Stimulated activated naive CD8-positive, alpha-beta T cell treated with anti-CD3 and anti-CD28 coated beads, Interleukin-15, amount 100 ng/mL, for 72 hours (primary cell): ENCODE measurements at regions not wholly inside any gene's neighbourhood (a gene's known extent, or its start where the extent isn't known, plus 50 kb on each side); places are given as distances from the start of the nearest gene placed in this dataset.
"Not testable (repeated sequence)": the region's sequence is repeated elsewhere in the genome, so short reads cannot be mapped to it uniquely, and the experiment has no call there.

ENCODE experiments used
- ATAC-seq: fragments of 150-1000 bp; cut with Tn5 transposase; 2 replicates; pipeline ENCODE4 v1.10.0; 2021; ENCODE audit warnings: mild to moderate bottlenecking, moderate library complexity
- DNase-seq, 2 donors: peaks; one replicate each; pipeline ENCODE4 v3.0.0; 2021 to 2022
- H3K27ac Mint-ChIP-seq, 2 donors: one replicate each; pipeline ENCODE4 v1.8.0; 2022; ENCODE audit warnings: mild to moderate bottlenecking in 2 of 2, mixed read lengths in 2 of 2, moderate library complexity in 2 of 2
- H3K27me3 Mint-ChIP-seq: one replicate; pipeline ENCODE4 v1.8.0; 2022; ENCODE audit warnings: mixed read lengths
- H3K4me1 Mint-ChIP-seq: one replicate; pipeline ENCODE4 v1.8.0; 2022; ENCODE audit warnings: mild to moderate bottlenecking, mixed read lengths
- H3K4me3 Mint-ChIP-seq, 2 donors: one replicate each; pipeline ENCODE4 v1.8.0; 2022; ENCODE audit warnings: mild to moderate bottlenecking in 2 of 2, mixed read lengths in 2 of 2, moderate library complexity in 1 of 2
- H3K9me3 Mint-ChIP-seq, 2 donors: one replicate each; pipeline ENCODE4 v1.8.0; 2022; ENCODE audit warnings: mixed read lengths in 2 of 2

DNA sequence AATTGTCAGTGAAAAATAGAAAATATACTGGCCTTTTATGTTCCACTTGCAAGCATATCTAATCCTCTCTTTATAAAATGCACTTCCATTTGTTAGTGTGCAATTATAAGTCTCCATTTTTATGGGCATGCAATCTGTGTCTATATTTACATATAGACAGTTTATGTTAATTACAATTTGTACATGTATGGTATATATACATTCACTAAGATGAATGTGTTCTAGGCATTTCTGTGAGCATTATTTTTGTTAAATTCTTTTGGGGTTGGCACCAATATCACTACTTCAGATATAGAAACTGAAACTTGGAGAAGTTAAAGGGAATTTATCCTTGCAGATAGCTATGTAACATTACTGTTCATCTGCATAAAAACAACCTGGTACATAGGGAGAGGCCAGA, 470.8 kb upstream of the LMO3 start:
- H3K4me3 Mint-ChIP-seq, result no peak overlapping the region
- no peaks in the 10 kb centered on the region for H3K27me3 Mint-ChIP-seq
- ATAC-seq, result no peak
- H3K9me3 Mint-ChIP-seq, result peaks cover 0 to 13% of the 10 kb centered on the region in 2 donors
- H3K4me1 Mint-ChIP-seq, result no peaks in the 10 kb centered on the region
- H3K27ac Mint-ChIP-seq, result no peak overlapping the region
- DNase-seq, result no peak

DNA sequence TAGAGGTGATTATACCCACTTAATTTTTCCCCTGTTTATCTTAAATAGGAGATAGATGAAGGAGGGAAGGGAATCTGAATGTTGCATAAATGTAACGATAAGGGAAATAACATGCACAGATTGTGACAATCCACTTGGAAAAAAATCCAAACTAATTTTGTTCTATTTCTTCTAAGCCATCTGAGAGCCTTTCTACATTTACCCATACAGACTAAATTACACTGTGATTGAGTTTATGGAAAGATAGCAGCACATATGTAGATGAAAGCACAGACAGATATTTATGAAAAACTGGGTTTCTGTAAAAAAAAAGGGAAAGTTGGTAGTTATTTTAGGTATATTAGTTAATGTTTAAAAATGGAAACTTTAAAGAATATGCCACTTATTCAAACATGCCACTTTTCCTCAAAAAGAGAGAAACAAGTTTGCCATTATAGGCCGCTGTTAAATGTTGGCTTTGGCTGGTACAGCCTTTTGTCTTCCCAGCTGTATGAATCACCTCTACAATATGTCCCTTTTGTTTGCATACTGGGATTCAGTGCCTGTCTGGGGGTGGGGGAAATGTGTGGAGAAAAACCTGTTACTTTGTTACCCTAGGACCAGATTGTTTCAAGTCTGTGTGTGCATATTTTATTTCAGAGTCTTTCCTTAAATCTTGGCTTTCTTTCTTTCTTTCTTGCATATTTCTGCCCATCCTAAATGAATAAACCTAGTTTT, 470.2 kb upstream of the LMO3 start:
- no peak for ATAC-seq
- no peaks in the 10 kb centered on the region for H3K4me1 Mint-ChIP-seq
- no peaks in the 10 kb centered on the region for H3K27me3 Mint-ChIP-seq
- H3K4me3 Mint-ChIP-seq, result no peak overlapping the region
- no peak overlapping the region for H3K27ac Mint-ChIP-seq
- H3K9me3 Mint-ChIP-seq, result peaks cover 0 to 7% of the 10 kb centered on the region in 2 donors
- DNase-seq, result no peak

DNA sequence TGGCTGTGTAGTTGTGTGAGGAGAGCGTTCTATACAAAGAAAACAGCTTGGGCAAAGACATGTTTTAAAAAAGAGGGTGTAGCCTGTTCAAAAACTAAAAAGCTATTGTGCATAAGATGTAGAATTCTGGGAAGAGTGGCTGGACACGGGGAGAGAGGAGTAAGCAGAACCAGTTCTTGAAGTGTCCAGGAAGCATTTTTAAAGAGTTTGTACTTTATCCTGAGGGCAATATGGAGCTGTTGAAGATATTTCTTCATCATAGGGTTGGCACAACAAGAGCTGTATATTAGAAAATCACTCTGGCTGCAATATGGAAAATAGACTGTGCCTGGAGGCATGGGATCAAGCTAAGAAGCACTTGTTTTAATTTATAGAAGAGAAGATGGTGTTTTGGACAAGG, 458.9 kb upstream of the LMO3 start:
- H3K27ac Mint-ChIP-seq, result no peak overlapping the region

GRCh38 chr12:17062267-17063036, 456.5 kb upstream of the LMO3 start:
- DNase-seq (no peak), ATAC-seq (no peak)
- no peak overlapping the region for H3K27ac Mint-ChIP-seq
- no peaks in the 10 kb centered on the region for H3K4me1 Mint-ChIP-seq
- no peak overlapping the region for H3K4me3 Mint-ChIP-seq
- H3K9me3 Mint-ChIP-seq, result peaks cover 12 to 25% of the 10 kb centered on the region in 2 donors
- no peaks in the 10 kb centered on the region for H3K27me3 Mint-ChIP-seq

More for the DNA sequence above, 458.9 kb upstream of the LMO3 start:
- DNase-seq (no peak), ATAC-seq (no peak)
- no peaks in the 10 kb centered on the region for H3K4me1 Mint-ChIP-seq
- no peaks in the 10 kb centered on the region for H3K27me3 Mint-ChIP-seq
- peaks cover 12 to 24% of the 10 kb centered on the region in 2 donors for H3K9me3 Mint-ChIP-seq
- no peak overlapping the region for H3K4me3 Mint-ChIP-seq

DNA sequence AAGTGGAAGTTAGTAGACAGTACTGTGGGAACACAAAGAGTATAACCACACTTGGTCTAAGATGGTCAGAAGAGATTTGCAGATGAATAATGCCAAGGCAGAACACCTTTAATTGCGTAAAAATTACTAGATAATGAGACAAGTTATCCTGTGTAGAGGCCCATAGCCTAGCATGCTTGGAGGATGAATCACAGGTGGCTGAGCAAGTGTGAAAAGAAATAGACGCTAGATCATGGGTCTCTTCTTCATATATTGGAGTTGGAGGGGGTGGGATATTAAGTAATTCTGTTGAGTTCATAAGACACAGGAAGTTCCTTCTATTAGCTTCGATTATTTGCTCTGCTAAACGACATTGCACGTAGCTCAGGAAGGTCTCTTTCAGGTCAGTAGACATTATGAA, 454.3 kb upstream of the LMO3 start:
- H3K27me3 Mint-ChIP-seq, result no peaks in the 10 kb centered on the region
- no peak overlapping the region for H3K4me3 Mint-ChIP-seq
- DNase-seq, result no peak
- no peak overlapping the region for H3K27ac Mint-ChIP-seq
- ATAC-seq, result no peak
- H3K9me3 Mint-ChIP-seq, result peaks cover 7 to 14% of the 10 kb centered on the region in 2 donors
- H3K4me1 Mint-ChIP-seq, result no peaks in the 10 kb centered on the region

DNA sequence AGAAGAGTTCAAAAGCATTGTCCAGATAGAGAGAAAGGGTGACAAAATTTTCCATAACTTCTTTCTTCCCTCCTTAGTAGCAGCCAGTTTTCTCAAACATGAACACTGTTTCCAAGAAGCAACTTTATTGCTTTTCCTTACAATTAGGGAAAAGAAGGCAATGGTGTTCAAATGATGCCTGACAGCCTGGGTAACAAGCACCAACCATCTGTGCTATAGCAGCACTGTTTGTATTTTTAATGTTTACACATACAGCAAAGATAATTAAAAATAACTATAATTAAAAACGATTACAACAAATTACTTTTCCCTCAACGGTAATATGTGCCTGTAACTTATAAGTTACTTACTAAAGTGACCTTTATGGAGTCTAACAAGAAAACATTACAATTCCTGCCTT, 450.6 kb upstream of the LMO3 start:
- H3K4me3 Mint-ChIP-seq, result no peak overlapping the region
- H3K27ac Mint-ChIP-seq, result no peak overlapping the region
- no peak for DNase-seq
- H3K27me3 Mint-ChIP-seq, result no peaks in the 10 kb centered on the region
- no peak for ATAC-seq
- H3K4me1 Mint-ChIP-seq, result no peaks in the 10 kb centered on the region
- peaks cover 0 to 8% of the 10 kb centered on the region in 2 donors for H3K9me3 Mint-ChIP-seq

DNA sequence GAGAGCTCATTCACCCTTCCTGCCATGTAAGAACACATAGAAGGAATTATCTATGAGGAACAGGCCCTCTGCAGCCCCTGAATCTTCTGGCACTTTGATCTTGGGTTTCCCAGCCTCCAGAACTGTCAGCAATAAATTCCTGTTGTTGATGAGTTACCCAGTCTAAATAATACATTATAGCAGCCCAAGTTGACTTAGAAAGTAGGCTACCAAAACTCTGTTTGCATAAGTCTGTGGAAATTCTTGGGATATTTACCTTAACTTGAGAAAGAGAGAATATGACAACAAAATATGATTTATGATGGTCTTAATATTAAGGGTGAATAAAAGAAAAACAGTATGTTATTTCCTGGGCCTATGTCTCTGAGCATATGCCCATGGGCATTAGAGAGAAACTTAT, 433.0 kb upstream of the LMO3 start:
- peaks cover 7 to 10% of the 10 kb centered on the region in 2 donors for H3K9me3 Mint-ChIP-seq

GRCh38 chr12:17035372-17035771, 429.4 kb upstream of the LMO3 start:
- Mint-ChIP-seq H3K9me3 (peaks cover 5 to 7% of the 10 kb centered on the region in 2 donors), H3K27me3 (no peaks in the 10 kb centered on the region), H3K4me3 (no peak overlapping the region), H3K4me1 (no peaks in the 10 kb centered on the region), H3K27ac (no peak overlapping the region)
- ATAC-seq (no peak), DNase-seq (no peak)

More for the DNA sequence above, 433.0 kb upstream of the LMO3 start:
- no peak overlapping the region for H3K4me3 Mint-ChIP-seq
- H3K27me3 Mint-ChIP-seq, result no peaks in the 10 kb centered on the region
- ATAC-seq (no peak), DNase-seq (no peak)
- no peak overlapping the region for H3K27ac Mint-ChIP-seq
- H3K4me1 Mint-ChIP-seq, result no peaks in the 10 kb centered on the region

- Mint-ChIP-seq H3K4me3 (no peak overlapping the region), H3K27me3 (no peaks in the 10 kb centered on the region), H3K9me3 (no peaks in the 10 kb centered on the region), H3K4me1 (no peaks in the 10 kb centered on the region), H3K27ac (no peak overlapping the region)
- no peak for ATAC-seq
- DNase-seq, result no peak
Observed at GRCh38 chr12:17030338-17030737, 424.4 kb upstream of the LMO3 start.

DNA sequence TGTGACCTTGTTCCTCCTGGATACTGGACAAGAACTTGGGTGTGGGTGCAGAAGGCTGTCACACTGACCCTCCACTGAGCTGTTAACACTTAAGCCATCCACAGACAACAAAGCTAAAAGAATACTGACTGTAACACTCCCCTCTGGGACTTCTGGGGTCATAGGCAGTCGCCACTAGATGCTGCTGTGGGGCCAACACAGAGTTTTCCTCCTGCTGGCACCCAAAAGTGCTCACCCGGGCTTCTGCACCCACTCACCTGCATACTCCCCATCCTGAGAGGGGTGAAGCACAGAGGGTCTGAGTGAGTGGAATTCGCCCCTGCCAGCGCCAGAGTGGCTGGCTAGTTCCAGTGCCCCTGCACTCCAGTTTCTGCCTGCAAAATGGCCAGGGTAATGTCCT, 422.4 kb upstream of the LMO3 start:
- DNase-seq (no peak), ATAC-seq (no peak)
- H3K27me3 Mint-ChIP-seq, result no peaks in the 10 kb centered on the region
- H3K27ac Mint-ChIP-seq, result no peak overlapping the region
- no peaks in the 10 kb centered on the region for H3K9me3 Mint-ChIP-seq
- H3K4me1 Mint-ChIP-seq, result no peaks in the 10 kb centered on the region
- no peak overlapping the region for H3K4me3 Mint-ChIP-seq

GRCh38 chr12:17025424-17025823, 419.5 kb upstream of the LMO3 start:
- not testable (repeated sequence) for H3K27ac Mint-ChIP-seq, H3K4me1 Mint-ChIP-seq, H3K4me3 Mint-ChIP-seq, ATAC-seq, H3K27me3 Mint-ChIP-seq, H3K9me3 Mint-ChIP-seq, DNase-seq

DNA sequence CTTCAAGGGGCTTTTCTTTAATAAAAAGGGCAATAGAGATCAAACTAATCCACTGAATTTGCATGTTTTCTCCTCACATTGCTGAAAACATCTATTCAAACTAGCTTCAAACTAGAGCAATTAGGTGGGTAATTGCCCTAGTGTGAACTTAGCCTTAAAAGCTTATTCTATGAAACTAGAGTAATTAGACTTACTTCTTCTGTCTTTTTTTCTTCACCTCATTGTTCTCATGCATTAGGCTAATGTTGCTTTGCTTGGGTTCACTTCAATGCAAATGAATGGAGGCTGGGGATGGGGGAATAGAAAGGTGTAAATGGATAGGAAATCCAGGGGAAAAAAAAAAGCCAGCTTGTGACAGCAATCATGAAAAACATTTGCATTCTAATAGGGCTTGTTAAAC, 414.8 kb upstream of the LMO3 start:
- H3K4me1 Mint-ChIP-seq, result no peaks in the 10 kb centered on the region
- no peaks in the 10 kb centered on the region for H3K27me3 Mint-ChIP-seq
- no peak overlapping the region for H3K4me3 Mint-ChIP-seq
- peaks cover 0 to 9% of the 10 kb centered on the region in 2 donors for H3K9me3 Mint-ChIP-seq
- DNase-seq (no peak), ATAC-seq (no peak)
- no peak overlapping the region for H3K27ac Mint-ChIP-seq

- no peak overlapping the region for H3K4me3 Mint-ChIP-seq
- H3K4me1 Mint-ChIP-seq, result no peaks in the 10 kb centered on the region
- H3K9me3 Mint-ChIP-seq, result peaks cover under 1 to 9% of the 10 kb centered on the region in 2 donors
- no peaks in the 10 kb centered on the region for H3K27me3 Mint-ChIP-seq
- no peak for DNase-seq
- ATAC-seq, result no peak
- H3K27ac Mint-ChIP-seq, result no peak overlapping the region
Observed at GRCh38 chr12:17017402-17017801, 411.4 kb upstream of the LMO3 start.

GRCh38 chr12:17016116-17016864, 410.3 kb upstream of the LMO3 start:
- peaks cover 4 to 9% of the 10 kb centered on the region in 2 donors for H3K9me3 Mint-ChIP-seq
- no peaks in the 10 kb centered on the region for H3K27me3 Mint-ChIP-seq
- H3K4me3 Mint-ChIP-seq, result no peak overlapping the region
- ATAC-seq (no peak), DNase-seq (no peak)
- H3K4me1 Mint-ChIP-seq, result no peaks in the 10 kb centered on the region
- no peak overlapping the region for H3K27ac Mint-ChIP-seq

GRCh38 chr12:17015501-17015900, 409.5 kb upstream of the LMO3 start:
- H3K9me3 Mint-ChIP-seq, result peaks cover 4 to 9% of the 10 kb centered on the region in 2 donors
- H3K4me1 Mint-ChIP-seq, result no peaks in the 10 kb centered on the region

More at GRCh38 chr12:17015501-17015900, 409.5 kb upstream of the LMO3 start:
- H3K27me3 Mint-ChIP-seq, result no peaks in the 10 kb centered on the region
- no peak overlapping the region for H3K4me3 Mint-ChIP-seq
- DNase-seq (no peak), ATAC-seq (no peak)
- H3K27ac Mint-ChIP-seq, result no peak overlapping the region
